ENCODE measurements at regions not wholly inside any gene's neighbourhood (a gene's known extent, or its start where the extent isn't known, plus 50 kb on each side); places are given as distances from the start of the nearest gene placed in this dataset.
"Not testable (repeated sequence)": the region's sequence is repeated elsewhere in the genome, so short reads cannot be mapped to it uniquely, and the experiment has no call there.

DNA sequence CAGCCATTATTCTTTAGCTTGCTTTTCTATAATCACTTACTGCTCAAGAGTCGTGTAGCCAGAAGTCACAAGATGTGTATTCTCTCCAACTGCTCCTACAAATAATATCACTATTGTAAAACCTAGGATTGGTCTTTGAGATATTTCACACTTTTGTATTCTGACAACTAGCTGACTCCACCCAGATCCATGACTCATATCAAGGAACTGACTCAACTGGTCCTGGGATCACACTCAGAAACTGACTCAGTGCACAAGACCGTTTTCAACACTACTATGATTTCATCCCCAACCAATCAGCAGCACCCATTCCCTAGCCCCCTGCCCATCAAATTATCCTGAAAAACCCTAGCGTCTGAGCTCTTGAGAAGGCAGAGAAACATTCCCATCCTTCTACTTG lies 56.5 kb upstream of the ORC5 start:
- Histone ChIP-seq H3K9me3 (peaks cover 0 to 11% (median 0%) of the 10 kb centered on the region in 4 donors), H3K36me3 (no peaks in the 10 kb centered on the region), H3K4me1 (no peaks in the 10 kb centered on the region), H3K27ac (no peak overlapping the region), H3K27me3 (no peaks in the 10 kb centered on the region), H3K4me3 (no peak overlapping the region)
- DNase-seq (no peak), ATAC-seq (ENCODE audit: low FRiP score in 2 of 2) (peak in 1 of 2 donors; percentile 42)
- WGBS, 2 donors: 63 to 74% methylated on average over 3 of the region's 3 CpGs
- TF ChIP-seq POLR2AphosphoS5 (IDR thresholded peaks at IDR 0.05) (no peak), EP300 (IDR thresholded peaks at IDR 0.05) (no peak), POLR2A (IDR thresholded peaks at IDR 0.05) (no peak)
- TF ChIP-seq, protein P1, sequence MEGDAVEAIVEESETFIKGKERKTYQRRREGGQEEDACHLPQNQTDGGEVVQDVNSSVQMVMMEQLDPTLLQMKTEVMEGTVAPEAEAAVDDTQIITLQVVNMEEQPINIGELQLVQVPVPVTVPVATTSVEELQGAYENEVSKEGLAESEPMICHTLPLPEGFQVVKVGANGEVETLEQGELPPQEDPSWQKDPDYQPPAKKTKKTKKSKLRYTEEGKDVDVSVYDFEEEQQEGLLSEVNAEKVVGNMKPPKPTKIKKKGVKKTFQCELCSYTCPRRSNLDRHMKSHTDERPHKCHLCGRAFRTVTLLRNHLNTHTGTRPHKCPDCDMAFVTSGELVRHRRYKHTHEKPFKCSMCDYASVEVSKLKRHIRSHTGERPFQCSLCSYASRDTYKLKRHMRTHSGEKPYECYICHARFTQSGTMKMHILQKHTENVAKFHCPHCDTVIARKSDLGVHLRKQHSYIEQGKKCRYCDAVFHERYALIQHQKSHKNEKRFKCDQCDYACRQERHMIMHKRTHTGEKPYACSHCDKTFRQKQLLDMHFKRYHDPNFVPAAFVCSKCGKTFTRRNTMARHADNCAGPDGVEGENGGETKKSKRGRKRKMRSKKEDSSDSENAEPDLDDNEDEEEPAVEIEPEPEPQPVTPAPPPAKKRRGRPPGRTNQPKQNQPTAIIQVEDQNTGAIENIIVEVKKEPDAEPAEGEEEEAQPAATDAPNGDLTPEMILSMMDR (IDR thresholded peaks at IDR 0.05): no peak

DNA sequence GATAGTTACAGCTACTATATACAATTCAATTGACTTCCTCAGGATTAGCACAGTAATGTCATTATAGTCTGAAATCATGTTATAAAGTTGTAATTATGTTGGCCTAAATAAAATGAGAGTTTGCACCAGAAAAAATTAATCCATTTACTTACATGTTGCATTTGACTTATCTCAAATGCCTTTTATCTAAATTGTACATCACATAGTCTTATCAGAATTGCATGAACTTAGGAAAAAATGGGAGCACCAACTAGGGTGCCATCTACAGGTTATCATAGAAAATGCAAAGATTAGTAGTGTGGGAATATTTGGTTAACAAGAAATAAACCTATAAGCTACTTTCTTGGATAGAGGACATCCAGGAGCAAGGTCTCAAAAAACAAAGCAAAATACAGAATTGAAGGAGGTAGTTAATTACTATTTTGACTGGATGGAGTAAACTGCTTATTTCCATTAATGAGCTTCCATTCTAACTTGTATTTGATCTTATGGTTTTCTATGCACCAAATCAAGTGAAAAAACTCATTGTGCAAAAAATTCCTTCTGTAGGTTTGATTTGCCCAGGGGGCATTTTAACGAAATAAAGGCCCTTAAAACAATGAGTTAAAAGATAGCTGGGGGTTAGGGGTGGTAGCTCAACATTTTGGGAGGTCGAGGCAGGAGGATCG lies 60.0 kb upstream of the ORC5 start:
- Histone ChIP-seq H3K4me1 (no peaks in the 10 kb centered on the region), H3K36me3 (no peaks in the 10 kb centered on the region), H3K27me3 (no peaks in the 10 kb centered on the region), H3K4me3 (no peak overlapping the region), H3K9me3 (peaks cover 0 to 9% (median 0%) of the 10 kb centered on the region in 4 donors), H3K27ac (no peak overlapping the region)
- WGBS, 2 donors: 49 to 62% methylated on average over 3 of the region's 3 CpGs
- TF ChIP-seq, protein P1 (IDR thresholded peaks at IDR 0.05): peak in 2 of 6 experiments; percentile 13 to 35
- TF ChIP-seq POLR2AphosphoS5 (IDR thresholded peaks at IDR 0.05): no peak
- DNase-seq (no peak), ATAC-seq (ENCODE audit: low FRiP score in 2 of 2) (no peak)

DNA sequence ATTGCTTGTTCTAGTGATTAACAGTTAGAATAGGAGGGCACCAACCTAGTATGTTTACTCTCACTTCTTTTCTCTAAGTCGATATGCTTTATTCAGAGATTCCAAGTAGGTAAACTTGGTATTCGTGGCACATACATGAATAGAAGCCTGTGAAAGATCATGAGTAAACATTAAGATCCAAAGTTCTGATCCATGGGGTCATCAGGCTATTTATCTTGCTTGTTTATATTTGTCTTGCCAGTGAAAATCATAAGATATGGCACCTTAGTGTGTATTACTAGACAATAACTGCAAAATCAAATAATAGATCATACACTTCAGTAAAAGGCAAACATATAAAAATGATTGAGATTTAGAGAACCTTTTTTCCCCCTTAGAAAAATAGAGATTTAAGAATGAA lies 56.5 kb upstream of the LHFPL3 start:
- ATAC-seq (ENCODE audit: low FRiP score in 2 of 2) (no peak), DNase-seq (no peak)
- Histone ChIP-seq H3K27me3 (no peaks in the 10 kb centered on the region), H3K4me3 (no peak overlapping the region), H3K27ac (no peak overlapping the region), H3K9me3 (peaks cover 0 to 4% (median 0%) of the 10 kb centered on the region in 4 donors), H3K36me3 (no peaks in the 10 kb centered on the region), H3K4me1 (no peaks in the 10 kb centered on the region)
- 39 to 40% methylated on average over 2 of the region's 2 CpGs for WGBS, 2 donors
- TF ChIP-seq POLR2AphosphoS5 (IDR thresholded peaks at IDR 0.05): no peak
- TF ChIP-seq, protein P1 (IDR thresholded peaks at IDR 0.05): no peak
- no peak for TF ChIP-seq EP300 (IDR thresholded peaks at IDR 0.05)
- TF ChIP-seq POLR2A (IDR thresholded peaks at IDR 0.05): no peak

DNA sequence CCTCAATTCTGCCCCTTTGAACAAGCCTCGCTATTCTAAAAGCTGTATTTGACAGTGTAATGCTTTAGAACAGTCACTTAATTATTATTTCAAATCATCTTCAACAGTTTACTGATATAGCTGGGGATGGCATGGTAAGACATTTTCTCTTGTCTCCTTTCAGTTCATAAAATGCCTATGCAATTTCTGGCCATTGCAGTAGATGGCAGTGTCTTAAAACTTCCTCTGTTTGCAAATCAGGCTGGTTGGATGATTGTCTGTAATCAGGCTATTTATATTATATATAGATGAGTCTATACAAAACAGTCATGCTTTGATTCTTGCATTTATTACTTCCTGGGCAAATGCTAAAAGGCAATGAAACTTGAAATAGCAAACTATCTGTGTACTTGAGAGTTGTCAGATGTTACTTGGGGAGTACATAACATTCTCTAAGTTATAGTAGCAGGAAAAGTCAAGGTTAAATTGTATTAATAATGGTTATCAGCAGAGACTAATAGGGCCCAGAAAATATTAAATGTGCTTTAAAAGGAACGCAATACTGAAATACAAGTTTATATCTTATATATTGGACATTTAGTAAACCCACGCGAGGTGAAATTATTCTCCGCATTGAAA lies 55.5 kb upstream of the LHFPL3 start:
- no peak for TF ChIP-seq EP300 (IDR thresholded peaks at IDR 0.05)
- TF ChIP-seq, protein P1 (IDR thresholded peaks at IDR 0.05): peak in 1 of 6 experiments; percentile 17
- no peak overlapping the region for H3K4me3 ChIP-seq
- WGBS, 2 donors: 83 to 91% methylated on average over 5 of the region's 5 CpGs
- peaks cover 0 to 4% (median 0%) of the 10 kb centered on the region in 4 donors for H3K9me3 ChIP-seq
- no peaks in the 10 kb centered on the region for H3K4me1 ChIP-seq
- no peak for ATAC-seq (ENCODE audit: low FRiP score in 2 of 2)
- no peak overlapping the region for H3K27ac ChIP-seq
- no peaks in the 10 kb centered on the region for H3K36me3 ChIP-seq
- H3K27me3 ChIP-seq: no peaks in the 10 kb centered on the region
- no peak for DNase-seq

DNA sequence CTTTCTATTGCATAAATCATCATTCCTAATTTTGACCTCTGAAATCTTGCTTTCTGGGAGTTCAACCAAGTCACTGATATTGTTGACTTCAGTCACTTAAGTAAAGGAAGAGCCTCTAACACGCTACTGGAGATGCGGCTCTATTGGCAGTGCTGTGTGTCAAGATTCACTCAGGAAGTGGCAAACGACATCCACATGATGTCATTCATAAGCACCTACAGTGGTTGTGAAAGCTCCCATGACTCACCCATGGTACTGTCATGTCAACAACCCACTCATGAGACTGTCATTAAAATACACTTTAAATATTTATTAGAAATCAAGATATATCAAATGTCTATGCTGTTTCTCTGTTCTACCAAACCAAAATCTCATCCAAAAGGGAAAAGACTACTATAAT lies 52.5 kb upstream of the LHFPL3 start:
- Histone ChIP-seq H3K36me3 (no peaks in the 10 kb centered on the region), H3K4me3 (no peak overlapping the region), H3K27me3 (no peaks in the 10 kb centered on the region), H3K9me3 (peaks cover 0 to 4% (median 0%) of the 10 kb centered on the region in 4 donors), H3K4me1 (no peaks in the 10 kb centered on the region), H3K27ac (no peak overlapping the region)
- ATAC-seq (ENCODE audit: low FRiP score in 2 of 2) (no peak), DNase-seq (no peak)
- WGBS, 2 donors: 71 to 85% methylated on average over 3 of the region's 3 CpGs
- TF ChIP-seq POLR2A (IDR thresholded peaks at IDR 0.05) (no peak), EP300 (IDR thresholded peaks at IDR 0.05) (no peak), POLR2AphosphoS5 (IDR thresholded peaks at IDR 0.05) (no peak)
- TF ChIP-seq, protein P1 (IDR thresholded peaks at IDR 0.05): no peak

DNA sequence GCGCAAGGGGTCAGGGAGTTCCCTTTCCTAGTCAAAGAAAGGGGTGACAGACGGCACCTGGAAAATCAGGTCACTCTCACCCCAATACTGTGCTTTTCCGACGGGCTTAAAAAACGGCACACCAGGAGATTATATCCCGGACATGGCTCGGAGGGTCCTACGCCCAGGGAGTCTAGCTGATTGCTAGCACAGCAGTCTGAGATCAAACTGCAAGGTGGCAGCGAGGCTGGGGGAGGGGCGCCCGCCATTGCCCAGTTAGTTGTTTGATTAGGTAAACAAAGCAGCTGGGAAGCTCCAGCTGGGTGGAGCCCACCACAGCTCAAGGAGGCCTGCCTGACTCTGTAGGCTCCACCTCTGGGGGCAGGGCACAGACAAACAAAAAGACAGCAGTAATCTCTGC lies 51.7 kb upstream of the LHFPL3 start:
- not testable (repeated sequence) for H3K36me3 ChIP-seq; ATAC-seq (ENCODE audit: low FRiP score in 2 of 2); H3K4me1 ChIP-seq; H3K9me3 ChIP-seq; H3K4me3 ChIP-seq; H3K27me3 ChIP-seq; H3K27ac ChIP-seq
- DNase-seq: peak in 1 of 2 donors; percentile 38
- 80 to 92% methylated on average over 1 to 11 of the region's 11 CpGs for WGBS, 2 donors

All from upper lobe of left lung (tissue), 6 donors.